ENCODE measurements at regions not wholly inside any gene's neighbourhood (a gene's known extent, or its start where the extent isn't known, plus 50 kb on each side); places are given as distances from the start of the nearest gene placed in this dataset.

DNA sequence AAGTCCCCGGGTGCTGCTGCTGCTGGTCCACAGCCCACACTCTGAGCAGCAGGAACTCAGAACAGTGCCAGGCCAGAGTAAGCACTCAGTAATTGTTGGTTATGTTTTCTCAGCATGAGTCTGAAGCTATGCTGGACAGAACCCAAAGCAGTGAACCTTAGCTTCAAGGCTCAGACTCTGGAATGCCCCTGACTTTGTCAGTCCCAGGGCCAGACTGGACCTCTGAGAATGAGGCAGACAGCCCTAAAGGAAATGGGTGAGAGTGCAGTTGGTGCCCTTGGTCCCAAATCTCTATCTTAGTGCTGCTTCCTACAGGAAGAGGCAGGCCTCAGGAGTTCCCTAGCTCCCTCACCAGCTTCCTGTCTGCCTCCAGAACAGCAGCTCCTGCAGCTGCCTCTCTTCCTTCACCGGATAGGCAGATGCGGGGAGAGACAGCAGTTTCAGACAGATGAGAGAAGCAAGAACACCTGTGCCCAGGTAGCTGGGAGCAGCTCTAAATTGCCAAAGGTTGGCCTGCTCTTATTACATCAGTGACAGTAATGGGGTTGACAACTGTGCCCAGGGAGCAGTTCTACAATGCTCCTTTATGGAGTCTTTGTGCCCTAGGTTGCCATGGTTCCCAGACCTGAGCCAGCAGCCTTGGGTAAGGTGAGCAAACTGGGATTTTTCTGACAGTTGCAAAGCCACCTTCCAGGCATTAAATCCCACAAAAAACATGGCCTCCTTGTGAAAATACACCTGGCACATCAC is 82.2 kb upstream of the CXCL14 start:
- no peak overlapping the region for H3K4me3 ChIP-seq (ENCODE audit: low read depth in 2 of 2, low read length in 2 of 2)
- intact Hi-C loops (cut with micrococcal nuclease; ENCODE audit: unreplicated experiment) = no loop called here
- TF ChIP-seq, protein P1, sequence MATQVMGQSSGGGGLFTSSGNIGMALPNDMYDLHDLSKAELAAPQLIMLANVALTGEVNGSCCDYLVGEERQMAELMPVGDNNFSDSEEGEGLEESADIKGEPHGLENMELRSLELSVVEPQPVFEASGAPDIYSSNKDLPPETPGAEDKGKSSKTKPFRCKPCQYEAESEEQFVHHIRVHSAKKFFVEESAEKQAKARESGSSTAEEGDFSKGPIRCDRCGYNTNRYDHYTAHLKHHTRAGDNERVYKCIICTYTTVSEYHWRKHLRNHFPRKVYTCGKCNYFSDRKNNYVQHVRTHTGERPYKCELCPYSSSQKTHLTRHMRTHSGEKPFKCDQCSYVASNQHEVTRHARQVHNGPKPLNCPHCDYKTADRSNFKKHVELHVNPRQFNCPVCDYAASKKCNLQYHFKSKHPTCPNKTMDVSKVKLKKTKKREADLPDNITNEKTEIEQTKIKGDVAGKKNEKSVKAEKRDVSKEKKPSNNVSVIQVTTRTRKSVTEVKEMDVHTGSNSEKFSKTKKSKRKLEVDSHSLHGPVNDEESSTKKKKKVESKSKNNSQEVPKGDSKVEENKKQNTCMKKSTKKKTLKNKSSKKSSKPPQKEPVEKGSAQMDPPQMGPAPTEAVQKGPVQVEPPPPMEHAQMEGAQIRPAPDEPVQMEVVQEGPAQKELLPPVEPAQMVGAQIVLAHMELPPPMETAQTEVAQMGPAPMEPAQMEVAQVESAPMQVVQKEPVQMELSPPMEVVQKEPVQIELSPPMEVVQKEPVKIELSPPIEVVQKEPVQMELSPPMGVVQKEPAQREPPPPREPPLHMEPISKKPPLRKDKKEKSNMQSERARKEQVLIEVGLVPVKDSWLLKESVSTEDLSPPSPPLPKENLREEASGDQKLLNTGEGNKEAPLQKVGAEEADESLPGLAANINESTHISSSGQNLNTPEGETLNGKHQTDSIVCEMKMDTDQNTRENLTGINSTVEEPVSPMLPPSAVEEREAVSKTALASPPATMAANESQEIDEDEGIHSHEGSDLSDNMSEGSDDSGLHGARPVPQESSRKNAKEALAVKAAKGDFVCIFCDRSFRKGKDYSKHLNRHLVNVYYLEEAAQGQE (IDR thresholded peaks at IDR 0.05; ENCODE audit: insufficient read depth in 1 of 2, low read depth in 2 of 2, low read length in 1 of 2) = no peak
- TF ChIP-seq CTCF (IDR thresholded peaks at IDR 0.05) (no peak), POLR2AphosphoS5 (IDR thresholded peaks at IDR 0.05; ENCODE audit: low read depth, low read length) (no peak), TCF7L2 (IDR thresholded peaks at IDR 0.05; ENCODE audit: low read depth, low read length) (no peak), SIN3A (IDR thresholded peaks at IDR 0.05; ENCODE audit: borderline replicate concordance, insufficient read depth, low read depth, low read length) (no peak)
- no peaks in the 10 kb centered on the region; the same call in 1 of the 2 replicates for H3K4me1 ChIP-seq (ENCODE audit: control insufficient read depth, insufficient read depth, low read length)
- ChIA-PET POLR2A (interaction anchor here (0.6 kb wide), 1 partner anchor 396 kb away, joined by 3 read pairs; no protein-coding TSS in a partner anchor), CTCF (interaction anchor here (0.7 kb wide), 1 partner anchor 225 kb away, joined by 3 read pairs; no protein-coding TSS in a partner anchor)
- ATAC-seq (peak; percentile 71), DNase-seq (ENCODE audit: low read depth, low spot score) (no peak)
- no peak overlapping the region for H3K27ac ChIP-seq (ENCODE audit: low read length)
- in situ Hi-C loops (cut with HindIII; ENCODE audit: low pct_unique_long_range_greater_than_20kb, low sequenced_read_pairs) = no loop called here
- BruUV-seq (replicated peaks) = no TSS peak
- H3K9me3 ChIP-seq (ENCODE audit: control insufficient read depth, insufficient read depth, low read depth, low read length) = no peaks in the 10 kb centered on the region
- H3K36me3 ChIP-seq (ENCODE audit: control insufficient read depth, insufficient read depth, low read length) = no peaks in the 10 kb centered on the region
- no peaks in the 10 kb centered on the region for H3K27me3 ChIP-seq (ENCODE audit: control insufficient read depth, insufficient read depth, low read length)

- no peak for DNase-seq (ENCODE audit: low read depth, low spot score)
- no peaks in the 10 kb centered on the region; the same call in 1 of the 2 replicates for H3K27me3 ChIP-seq (ENCODE audit: control insufficient read depth, insufficient read depth, low read length)
- no peaks in the 10 kb centered on the region for H3K9me3 ChIP-seq (ENCODE audit: control insufficient read depth, insufficient read depth, low read depth, low read length)
- ChIA-PET CTCF (no interaction called here), POLR2A (no interaction called here)
- H3K27ac ChIP-seq (ENCODE audit: low read length) = no peak overlapping the region
- no peak for ATAC-seq
- intact Hi-C loops (cut with micrococcal nuclease; ENCODE audit: unreplicated experiment) (no loop called here), in situ Hi-C loops (cut with HindIII; ENCODE audit: low pct_unique_long_range_greater_than_20kb, low sequenced_read_pairs) (no loop called here)
- H3K36me3 ChIP-seq (ENCODE audit: control insufficient read depth, insufficient read depth, low read length) = no peaks in the 10 kb centered on the region
- no TSS peak for BruUV-seq (replicated peaks)
- TF ChIP-seq POLR2AphosphoS5 (IDR thresholded peaks at IDR 0.05; ENCODE audit: low read depth, low read length) (no peak), SIN3A (IDR thresholded peaks at IDR 0.05; ENCODE audit: borderline replicate concordance, insufficient read depth, low read depth, low read length) (no peak), CTCF (IDR thresholded peaks at IDR 0.05) (no peak), TCF7L2 (IDR thresholded peaks at IDR 0.05; ENCODE audit: low read depth, low read length) (no peak)
- TF ChIP-seq, protein P1 (IDR thresholded peaks at IDR 0.05; ENCODE audit: insufficient read depth in 1 of 2, low read depth in 2 of 2, low read length in 1 of 2) = no peak
- H3K4me1 ChIP-seq (ENCODE audit: control insufficient read depth, insufficient read depth, low read length) = no peaks in the 10 kb centered on the region; the same call in 1 of the 2 replicates
- no peak overlapping the region for H3K4me3 ChIP-seq (ENCODE audit: low read depth in 2 of 2, low read length in 2 of 2)
These were observed 78.9 kb upstream of the CXCL14 start for GRCh38 chr5:135657536-135658305.

Measured in Panc1 (cell line).